ENCODE measurements at regions not wholly inside any gene's neighbourhood (a gene's known extent, or its start where the extent isn't known, plus 50 kb on each side); places are given as distances from the start of the nearest gene placed in this dataset.

DNA sequence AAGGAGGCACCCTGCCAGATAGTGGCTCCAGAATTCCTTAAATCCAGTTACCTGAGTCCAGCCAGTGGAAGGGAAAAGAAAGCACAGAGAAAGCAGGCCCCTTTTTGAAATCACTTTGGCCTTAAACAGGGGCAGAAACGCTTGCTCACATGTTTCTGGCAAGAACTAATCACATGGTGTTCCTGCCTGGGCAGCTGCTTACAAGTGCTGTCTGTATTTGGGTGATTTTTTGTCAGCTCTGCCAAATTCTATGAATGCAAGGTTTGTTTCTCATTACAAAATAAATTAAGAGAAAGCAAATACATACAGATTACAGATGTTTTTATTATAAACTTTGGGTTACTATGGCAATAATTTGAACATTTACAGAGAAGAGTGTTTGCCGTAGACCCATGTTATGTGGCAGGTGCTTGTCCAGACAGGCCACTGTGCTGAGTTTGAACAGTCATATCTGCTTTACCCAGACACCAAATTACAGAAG, 1237.8 kb downstream of the SLITRK5 start:
- no peak overlapping the region for H3K27ac ChIP-seq (ENCODE audit: low read depth in 1 of 2, low read length in 2 of 2)
- no peak overlapping the region for H3K4me3 ChIP-seq (ENCODE audit: low read depth in 1 of 3, low read length in 3 of 3)
- H3K27me3 ChIP-seq (ENCODE audit: control insufficient read depth in 4 of 4, insufficient read depth in 4 of 4, low read length in 3 of 4), result peaks cover 0 to 2% (median 0%) of the 10 kb centered on the region in 4 donors
- H3K4me1 ChIP-seq (ENCODE audit: control insufficient read depth in 4 of 4, insufficient read depth in 4 of 4, low read length in 3 of 4), result no peaks in the 10 kb centered on the region
- H3K9ac ChIP-seq (ENCODE audit: low read depth in 1 of 2, low read length in 2 of 2), result no peak overlapping the region
- no peaks in the 10 kb centered on the region for H3K36me3 ChIP-seq (ENCODE audit: control insufficient read depth in 4 of 4, insufficient read depth in 3 of 4, low read depth in 1 of 4, low read length in 3 of 4)
- no peak for DNase-seq (ENCODE audit: low spot score)
- 51% methylated on average over 2 of the region's 2 CpGs for WGBS
- TF ChIP-seq EGR1 (IDR thresholded peaks at IDR 0.05; ENCODE audit: low read depth in 2 of 2), result no peak
- TF ChIP-seq TAF1 (conservative IDR thresholded peaks at IDR 0.05), result no peak
- TF ChIP-seq GABPA (IDR thresholded peaks at IDR 0.05 in 1 of 2, conservative IDR thresholded peaks at IDR 0.05 in 1 of 2), result no peak
- TF ChIP-seq, protein P1, sequence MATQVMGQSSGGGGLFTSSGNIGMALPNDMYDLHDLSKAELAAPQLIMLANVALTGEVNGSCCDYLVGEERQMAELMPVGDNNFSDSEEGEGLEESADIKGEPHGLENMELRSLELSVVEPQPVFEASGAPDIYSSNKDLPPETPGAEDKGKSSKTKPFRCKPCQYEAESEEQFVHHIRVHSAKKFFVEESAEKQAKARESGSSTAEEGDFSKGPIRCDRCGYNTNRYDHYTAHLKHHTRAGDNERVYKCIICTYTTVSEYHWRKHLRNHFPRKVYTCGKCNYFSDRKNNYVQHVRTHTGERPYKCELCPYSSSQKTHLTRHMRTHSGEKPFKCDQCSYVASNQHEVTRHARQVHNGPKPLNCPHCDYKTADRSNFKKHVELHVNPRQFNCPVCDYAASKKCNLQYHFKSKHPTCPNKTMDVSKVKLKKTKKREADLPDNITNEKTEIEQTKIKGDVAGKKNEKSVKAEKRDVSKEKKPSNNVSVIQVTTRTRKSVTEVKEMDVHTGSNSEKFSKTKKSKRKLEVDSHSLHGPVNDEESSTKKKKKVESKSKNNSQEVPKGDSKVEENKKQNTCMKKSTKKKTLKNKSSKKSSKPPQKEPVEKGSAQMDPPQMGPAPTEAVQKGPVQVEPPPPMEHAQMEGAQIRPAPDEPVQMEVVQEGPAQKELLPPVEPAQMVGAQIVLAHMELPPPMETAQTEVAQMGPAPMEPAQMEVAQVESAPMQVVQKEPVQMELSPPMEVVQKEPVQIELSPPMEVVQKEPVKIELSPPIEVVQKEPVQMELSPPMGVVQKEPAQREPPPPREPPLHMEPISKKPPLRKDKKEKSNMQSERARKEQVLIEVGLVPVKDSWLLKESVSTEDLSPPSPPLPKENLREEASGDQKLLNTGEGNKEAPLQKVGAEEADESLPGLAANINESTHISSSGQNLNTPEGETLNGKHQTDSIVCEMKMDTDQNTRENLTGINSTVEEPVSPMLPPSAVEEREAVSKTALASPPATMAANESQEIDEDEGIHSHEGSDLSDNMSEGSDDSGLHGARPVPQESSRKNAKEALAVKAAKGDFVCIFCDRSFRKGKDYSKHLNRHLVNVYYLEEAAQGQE (IDR thresholded peaks at IDR 0.05), result no peak
- TF ChIP-seq, protein P2, sequence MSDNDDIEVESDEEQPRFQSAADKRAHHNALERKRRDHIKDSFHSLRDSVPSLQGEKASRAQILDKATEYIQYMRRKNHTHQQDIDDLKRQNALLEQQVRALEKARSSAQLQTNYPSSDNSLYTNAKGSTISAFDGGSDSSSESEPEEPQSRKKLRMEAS (IDR thresholded peaks at IDR 0.05), result no peak
- TF ChIP-seq, protein P3, sequence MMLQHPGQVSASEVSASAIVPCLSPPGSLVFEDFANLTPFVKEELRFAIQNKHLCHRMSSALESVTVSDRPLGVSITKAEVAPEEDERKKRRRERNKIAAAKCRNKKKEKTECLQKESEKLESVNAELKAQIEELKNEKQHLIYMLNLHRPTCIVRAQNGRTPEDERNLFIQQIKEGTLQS (IDR thresholded peaks at IDR 0.05), result no peak
- TF ChIP-seq SP1 (IDR thresholded peaks at IDR 0.05), result no peak
- TF ChIP-seq, protein P4, sequence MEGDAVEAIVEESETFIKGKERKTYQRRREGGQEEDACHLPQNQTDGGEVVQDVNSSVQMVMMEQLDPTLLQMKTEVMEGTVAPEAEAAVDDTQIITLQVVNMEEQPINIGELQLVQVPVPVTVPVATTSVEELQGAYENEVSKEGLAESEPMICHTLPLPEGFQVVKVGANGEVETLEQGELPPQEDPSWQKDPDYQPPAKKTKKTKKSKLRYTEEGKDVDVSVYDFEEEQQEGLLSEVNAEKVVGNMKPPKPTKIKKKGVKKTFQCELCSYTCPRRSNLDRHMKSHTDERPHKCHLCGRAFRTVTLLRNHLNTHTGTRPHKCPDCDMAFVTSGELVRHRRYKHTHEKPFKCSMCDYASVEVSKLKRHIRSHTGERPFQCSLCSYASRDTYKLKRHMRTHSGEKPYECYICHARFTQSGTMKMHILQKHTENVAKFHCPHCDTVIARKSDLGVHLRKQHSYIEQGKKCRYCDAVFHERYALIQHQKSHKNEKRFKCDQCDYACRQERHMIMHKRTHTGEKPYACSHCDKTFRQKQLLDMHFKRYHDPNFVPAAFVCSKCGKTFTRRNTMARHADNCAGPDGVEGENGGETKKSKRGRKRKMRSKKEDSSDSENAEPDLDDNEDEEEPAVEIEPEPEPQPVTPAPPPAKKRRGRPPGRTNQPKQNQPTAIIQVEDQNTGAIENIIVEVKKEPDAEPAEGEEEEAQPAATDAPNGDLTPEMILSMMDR (IDR thresholded peaks at IDR 0.05; ENCODE audit: low read depth, low read length, missing input control), result no peak
- H3K9me3 ChIP-seq (ENCODE audit: control insufficient read depth in 4 of 4, low read length in 3 of 4), result no peaks in the 10 kb centered on the region

DNA sequence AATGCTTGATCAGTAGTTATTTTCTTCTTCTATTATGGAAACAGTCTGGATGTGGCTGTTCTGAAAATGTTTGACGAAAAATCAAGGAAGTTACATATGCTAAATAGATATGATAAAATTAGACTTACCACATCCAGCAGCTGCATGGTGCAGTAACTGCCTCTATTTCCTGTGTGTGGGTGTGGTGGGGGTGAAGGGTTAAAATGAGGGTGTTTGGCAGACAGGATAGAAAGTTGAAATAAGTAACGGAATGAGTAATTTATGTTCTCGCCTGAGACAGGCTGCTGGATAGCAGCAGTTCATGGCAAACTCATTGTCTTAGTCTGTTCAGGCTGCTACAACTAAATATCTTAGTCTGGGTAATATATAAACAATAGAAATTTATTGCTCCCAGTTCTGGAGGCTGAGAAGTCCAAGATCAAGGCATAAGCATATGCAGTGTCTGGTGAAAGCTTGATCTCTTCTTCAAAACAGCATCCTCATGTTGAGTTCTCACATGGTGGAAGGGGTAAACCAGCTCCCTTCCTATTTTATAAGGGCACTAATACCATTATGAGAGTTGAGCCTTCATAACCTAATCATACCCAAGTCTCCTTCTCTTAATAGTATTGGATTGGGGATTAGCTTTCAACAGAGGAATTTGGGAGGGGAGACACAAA, 1248.9 kb downstream of the SLITRK5 start:
- no peaks in the 10 kb centered on the region for H3K36me3 ChIP-seq (ENCODE audit: control insufficient read depth in 4 of 4, insufficient read depth in 3 of 4, low read depth in 1 of 4, low read length in 3 of 4)
- H3K9ac ChIP-seq (ENCODE audit: low read depth in 1 of 2, low read length in 2 of 2), result no peak overlapping the region
- peaks cover 0 to 6% (median 0%) of the 10 kb centered on the region in 4 donors for H3K9me3 ChIP-seq (ENCODE audit: control insufficient read depth in 4 of 4, low read length in 3 of 4)
- DNase-seq (ENCODE audit: low spot score), result no peak
- H3K27ac ChIP-seq (ENCODE audit: low read depth in 1 of 2, low read length in 2 of 2), result no peak overlapping the region
- H3K4me1 ChIP-seq (ENCODE audit: control insufficient read depth in 4 of 4, insufficient read depth in 4 of 4, low read length in 3 of 4), result no peaks in the 10 kb centered on the region
- 62% methylated on average over 3 of the region's 3 CpGs for WGBS
- H3K4me3 ChIP-seq (ENCODE audit: low read depth in 1 of 3, low read length in 3 of 3), result no peak overlapping the region
- H3K27me3 ChIP-seq (ENCODE audit: control insufficient read depth in 4 of 4, insufficient read depth in 4 of 4, low read length in 3 of 4), result no peaks in the 10 kb centered on the region
- TF ChIP-seq FOXA2 (IDR thresholded peaks at IDR 0.05) (no peak), FOXA1 (IDR thresholded peaks at IDR 0.05) (no peak), TAF1 (conservative IDR thresholded peaks at IDR 0.05) (no peak), SP1 (IDR thresholded peaks at IDR 0.05) (no peak), NR2F2 (IDR thresholded peaks at IDR 0.05) (no peak), HNF4G (IDR thresholded peaks at IDR 0.05) (no peak), HNF4A (conservative IDR thresholded peaks at IDR 0.05) (no peak), RAD21 (IDR thresholded peaks at IDR 0.05) (no peak), RXRA (IDR thresholded peaks at IDR 0.05) (no peak), JUND (IDR thresholded peaks at IDR 0.05) (no peak), YY1 (IDR thresholded peaks at IDR 0.05) (no peak), EGR1 (IDR thresholded peaks at IDR 0.05; ENCODE audit: low read depth in 2 of 2) (no peak)
- TF ChIP-seq, protein P1 (IDR thresholded peaks at IDR 0.05), result no peak
- TF ChIP-seq, protein P4 (IDR thresholded peaks at IDR 0.05; ENCODE audit: low read depth, low read length, missing input control), result no peak
- TF ChIP-seq, protein P5, sequence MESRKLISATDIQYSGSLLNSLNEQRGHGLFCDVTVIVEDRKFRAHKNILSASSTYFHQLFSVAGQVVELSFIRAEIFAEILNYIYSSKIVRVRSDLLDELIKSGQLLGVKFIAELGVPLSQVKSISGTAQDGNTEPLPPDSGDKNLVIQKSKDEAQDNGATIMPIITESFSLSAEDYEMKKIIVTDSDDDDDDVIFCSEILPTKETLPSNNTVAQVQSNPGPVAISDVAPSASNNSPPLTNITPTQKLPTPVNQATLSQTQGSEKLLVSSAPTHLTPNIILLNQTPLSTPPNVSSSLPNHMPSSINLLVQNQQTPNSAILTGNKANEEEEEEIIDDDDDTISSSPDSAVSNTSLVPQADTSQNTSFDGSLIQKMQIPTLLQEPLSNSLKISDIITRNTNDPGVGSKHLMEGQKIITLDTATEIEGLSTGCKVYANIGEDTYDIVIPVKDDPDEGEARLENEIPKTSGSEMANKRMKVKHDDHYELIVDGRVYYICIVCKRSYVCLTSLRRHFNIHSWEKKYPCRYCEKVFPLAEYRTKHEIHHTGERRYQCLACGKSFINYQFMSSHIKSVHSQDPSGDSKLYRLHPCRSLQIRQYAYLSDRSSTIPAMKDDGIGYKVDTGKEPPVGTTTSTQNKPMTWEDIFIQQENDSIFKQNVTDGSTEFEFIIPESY (IDR thresholded peaks at IDR 0.05), result no peak

All from liver (tissue), 8 donors.